ENCODE measurements at regions not wholly inside any gene's neighbourhood (a gene's known extent, or its start where the extent isn't known, plus 50 kb on each side); places are given as distances from the start of the nearest gene placed in this dataset.

- TF ChIP-seq CTCF (IDR thresholded peaks at IDR 0.05) (no peak), POLR2A (IDR thresholded peaks at IDR 0.05) (no peak)
Observed at GRCh38 chr6:74602206-74602605, 603.6 kb downstream of the COL12A1 start.

Measured in breast epithelium (tissue), 3 donors.